WTC11 (cell line): ENCODE measurements at regions not wholly inside any gene's neighbourhood (a gene's known extent, or its start where the extent isn't known, plus 50 kb on each side); places are given as distances from the start of the nearest gene placed in this dataset.
A peak's percentile ranks its signal among the peaks of the same experiment; 100 is the strongest.
"Not testable (repeated sequence)": the region's sequence is repeated elsewhere in the genome, so short reads cannot be mapped to it uniquely, and the experiment has no call there.

Experiments
- ATAC-seq: fragments of 200-7000 bp; cut with Tn5 transposase; 2 replicates; pipeline ENCODE4 v1.10.0; 2021; ENCODE audit warnings: mild to moderate bottlenecking, moderate library complexity
- CTCF ChIA-PET: fragments of 300-600 bp; sonication (Branson Sonifier 250); formaldehyde crosslinking; loops from one replicate; lab custom pipeline; 2021; ENCODE audit warnings: antibody characterized with exemption; lab: Charles Lee
- POLR2A ChIA-PET: fragments of 350-600 bp; sonication (Branson Sonifier 250); formaldehyde crosslinking; loops from one replicate; lab custom pipeline; 2021; ENCODE audit warnings: antibody characterized with exemption; lab: Charles Lee
- DNase-seq: peaks from one replicate; pipeline ENCODE4 v3.0.0; 2021; ENCODE audit warnings: low spot score
- H3K27ac Mint-ChIP-seq: 2 replicates; pipeline ENCODE4 v1.8.0; 2021; ENCODE audit warnings: mixed read lengths
- H3K27me3 Mint-ChIP-seq: 2 replicates; pipeline ENCODE4 v1.8.0; 2021; ENCODE audit warnings: low read depth, mild to moderate bottlenecking, moderate library complexity, mixed read lengths
- H3K36me3 Mint-ChIP-seq: 2 replicates; pipeline ENCODE4 v1.8.0; 2021; ENCODE audit warnings: mixed read lengths
- H3K4me1 Mint-ChIP-seq: 2 replicates; pipeline ENCODE4 v1.8.0; 2022; ENCODE audit warnings: mixed read lengths
- H3K4me3 Mint-ChIP-seq: 2 replicates; pipeline ENCODE4 v1.8.0; 2021; ENCODE audit warnings: mild to moderate bottlenecking, moderate library complexity, mixed read lengths
- H3K9me3 Mint-ChIP-seq: 2 replicates; pipeline ENCODE4 v1.8.0; 2021; ENCODE audit warnings: mixed read lengths
- CDX4 ChIP-seq: fragments of 250-450 bp; sonication (Bioruptor Pico); IDR thresholded peaks from 2 replicates; pipeline ENCODE4 v1.9.0; 2021; ENCODE audit warnings: moderate library complexity, mild to moderate bottlenecking, inconsistent platforms, borderline replicate concordance
- CREM ChIP-seq: sonication (generic); formaldehyde crosslinking; IDR thresholded peaks from 2 replicates; pipeline ENCODE4 v1.8.1; 2022; ENCODE audit warnings: mild to moderate bottlenecking, missing genetic modification reagents, moderate library complexity
- ESRRA ChIP-seq: sonication (generic); formaldehyde crosslinking; IDR thresholded peaks from 2 replicates; pipeline ENCODE4 v1.8.1; 2022; ENCODE audit warnings: mild to moderate bottlenecking, missing genetic modification reagents, borderline replicate concordance
- HMGA2 ChIP-seq: fragments of 250-450 bp; sonication (Bioruptor Pico); IDR thresholded peaks from 2 replicates; pipeline ENCODE4 v1.4.0; 2021; ENCODE audit warnings: mild to moderate bottlenecking, moderate library complexity
- IRF2 ChIP-seq: sonication (generic); formaldehyde crosslinking; IDR thresholded peaks from 2 replicates; pipeline ENCODE4 v1.8.0; 2022; ENCODE audit warnings: low read depth, missing genetic modification reagents, borderline replicate concordance
- JAZF1 ChIP-seq: fragments of 250-450 bp; sonication (Bioruptor Pico); IDR thresholded peaks from 2 replicates; pipeline ENCODE4 v1.9.0; 2021; ENCODE audit warnings: moderate library complexity, mild to moderate bottlenecking, inconsistent platforms
- JUN ChIP-seq: sonication (generic); formaldehyde crosslinking; IDR thresholded peaks from 2 replicates; pipeline ENCODE4 v1.8.0; 2023; ENCODE audit warnings: mild to moderate bottlenecking, missing genetic modification reagents
- NFYB ChIP-seq: sonication (generic); formaldehyde crosslinking; conservative IDR thresholded peaks from 2 replicates; pipeline ENCODE4 v1.8.0; 2022; ENCODE audit warnings: low read depth, missing genetic modification reagents
- ZNF317 ChIP-seq: sonication (generic); formaldehyde crosslinking; IDR thresholded peaks from 2 replicates; pipeline ENCODE4 v1.8.1; 2023; ENCODE audit warnings: low read depth, mild to moderate bottlenecking, moderate library complexity, missing genetic modification reagents, borderline replicate concordance
- ZNF416 ChIP-seq: fragments of 250-450 bp; sonication (Bioruptor Pico); IDR thresholded peaks from 2 replicates; pipeline ENCODE4 v1.9.0; 2021; ENCODE audit warnings: mild to moderate bottlenecking, inconsistent platforms
- TF ChIP-seq, protein P1 (sequence below): sonication (generic); formaldehyde crosslinking; conservative IDR thresholded peaks from 2 replicates; pipeline ENCODE4 v1.8.1; 2023; ENCODE audit warnings: mild to moderate bottlenecking, low read depth, missing genetic modification reagents, moderate library complexity
- TF ChIP-seq, protein P2 (sequence below): sonication (generic); formaldehyde crosslinking; IDR thresholded peaks from 2 replicates; pipeline ENCODE4 v1.8.0; 2023; ENCODE audit warnings: missing genetic modification reagents
- TF ChIP-seq, protein P3 (sequence below): sonication (generic); formaldehyde crosslinking; IDR thresholded peaks from 2 replicates; pipeline ENCODE4 v1.8.1; 2023; ENCODE audit warnings: mild to moderate bottlenecking, moderate library complexity, missing genetic modification reagents
- TF ChIP-seq, protein P4 (sequence below): sonication (generic); formaldehyde crosslinking; IDR thresholded peaks from 2 replicates; pipeline ENCODE4 v1.8.1; 2022; ENCODE audit warnings: low read depth, mild to moderate bottlenecking, moderate library complexity, missing genetic modification reagents, borderline replicate concordance

- H3K4me3 Mint-ChIP-seq, DNase-seq, ATAC-seq, H3K36me3 Mint-ChIP-seq, H3K27ac Mint-ChIP-seq, CTCF ChIA-PET, H3K4me1 Mint-ChIP-seq, POLR2A ChIA-PET: not testable (repeated sequence)
- peak; percentile 91 for TF ChIP-seq HMGA2
- Mint-ChIP-seq H3K27me3 (peaks cover 84% of the 10 kb centered on the region), H3K9me3 (peaks cover 14% of the 10 kb centered on the region)
These were observed 310.9 kb upstream of the IZUMO3 start for GRCh38 chr9:24856601-24857000.

DNA sequence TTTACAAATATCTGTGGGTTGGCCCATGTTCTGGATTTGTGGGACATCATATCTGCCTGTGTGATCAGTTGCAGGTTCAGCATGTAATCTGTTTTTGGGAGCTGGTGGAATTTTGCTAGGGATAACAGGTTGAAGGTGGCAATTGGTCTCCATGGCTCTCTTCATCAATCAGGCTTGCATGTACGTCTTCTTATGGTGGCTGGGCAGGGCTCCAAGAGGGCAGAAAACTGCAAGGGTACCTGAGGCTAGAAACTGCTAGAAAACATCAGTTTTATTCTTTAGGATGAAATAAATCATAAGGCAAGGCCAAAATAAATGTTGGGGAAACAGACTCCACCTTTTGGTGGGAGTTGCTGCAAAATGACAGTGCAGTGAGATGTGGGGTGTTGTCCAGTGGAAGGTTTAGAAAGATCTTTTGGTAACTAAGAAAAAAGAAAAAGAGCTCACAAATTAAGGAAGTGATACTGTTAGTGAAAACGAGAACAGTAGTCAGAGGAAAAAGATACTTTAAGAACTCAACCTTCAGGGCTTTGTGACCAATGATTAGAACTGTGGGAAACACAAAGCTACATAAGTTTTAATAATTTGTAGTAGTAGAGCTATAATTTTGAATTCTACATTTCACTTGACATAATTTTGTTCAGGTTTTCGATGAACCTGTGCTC lies 300.7 kb upstream of the IZUMO3 start:
- Mint-ChIP-seq H3K4me3 (no peak overlapping the region), H3K4me1 (no peaks in the 10 kb centered on the region), H3K9me3 (no peaks in the 10 kb centered on the region), H3K27me3 (peaks cover 20% of the 10 kb centered on the region)
- CTCF ChIA-PET, result no interaction called here
- no peak for ATAC-seq
- no peak for TF ChIP-seq CDX4 (CRISPR knock-in tag)
- no peak for TF ChIP-seq JUN (CRISPR knock-in tag)
- TF ChIP-seq, protein P1, sequence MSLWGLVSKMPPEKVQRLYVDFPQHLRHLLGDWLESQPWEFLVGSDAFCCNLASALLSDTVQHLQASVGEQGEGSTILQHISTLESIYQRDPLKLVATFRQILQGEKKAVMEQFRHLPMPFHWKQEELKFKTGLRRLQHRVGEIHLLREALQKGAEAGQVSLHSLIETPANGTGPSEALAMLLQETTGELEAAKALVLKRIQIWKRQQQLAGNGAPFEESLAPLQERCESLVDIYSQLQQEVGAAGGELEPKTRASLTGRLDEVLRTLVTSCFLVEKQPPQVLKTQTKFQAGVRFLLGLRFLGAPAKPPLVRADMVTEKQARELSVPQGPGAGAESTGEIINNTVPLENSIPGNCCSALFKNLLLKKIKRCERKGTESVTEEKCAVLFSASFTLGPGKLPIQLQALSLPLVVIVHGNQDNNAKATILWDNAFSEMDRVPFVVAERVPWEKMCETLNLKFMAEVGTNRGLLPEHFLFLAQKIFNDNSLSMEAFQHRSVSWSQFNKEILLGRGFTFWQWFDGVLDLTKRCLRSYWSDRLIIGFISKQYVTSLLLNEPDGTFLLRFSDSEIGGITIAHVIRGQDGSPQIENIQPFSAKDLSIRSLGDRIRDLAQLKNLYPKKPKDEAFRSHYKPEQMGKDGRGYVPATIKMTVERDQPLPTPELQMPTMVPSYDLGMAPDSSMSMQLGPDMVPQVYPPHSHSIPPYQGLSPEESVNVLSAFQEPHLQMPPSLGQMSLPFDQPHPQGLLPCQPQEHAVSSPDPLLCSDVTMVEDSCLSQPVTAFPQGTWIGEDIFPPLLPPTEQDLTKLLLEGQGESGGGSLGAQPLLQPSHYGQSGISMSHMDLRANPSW (CRISPR knock-in tag), result no peak
- no peak for TF ChIP-seq NFYB (CRISPR knock-in tag)
- TF ChIP-seq ZNF317 (CRISPR knock-in tag), result no peak
- no peak for TF ChIP-seq ZNF416
- no peak for TF ChIP-seq JAZF1 (CRISPR knock-in tag)
- TF ChIP-seq, protein P2, sequence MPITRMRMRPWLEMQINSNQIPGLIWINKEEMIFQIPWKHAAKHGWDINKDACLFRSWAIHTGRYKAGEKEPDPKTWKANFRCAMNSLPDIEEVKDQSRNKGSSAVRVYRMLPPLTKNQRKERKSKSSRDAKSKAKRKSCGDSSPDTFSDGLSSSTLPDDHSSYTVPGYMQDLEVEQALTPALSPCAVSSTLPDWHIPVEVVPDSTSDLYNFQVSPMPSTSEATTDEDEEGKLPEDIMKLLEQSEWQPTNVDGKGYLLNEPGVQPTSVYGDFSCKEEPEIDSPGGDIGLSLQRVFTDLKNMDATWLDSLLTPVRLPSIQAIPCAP (CRISPR knock-in tag), result no peak
- no peak for TF ChIP-seq CREM (CRISPR knock-in tag)
- TF ChIP-seq, all 79 proteins: peak for 0
- Mint-ChIP-seq H3K36me3 (no peaks in the 10 kb centered on the region), H3K27ac (no peak overlapping the region)
- POLR2A ChIA-PET, result no interaction called here
- DNase-seq, result no peak

DNA sequence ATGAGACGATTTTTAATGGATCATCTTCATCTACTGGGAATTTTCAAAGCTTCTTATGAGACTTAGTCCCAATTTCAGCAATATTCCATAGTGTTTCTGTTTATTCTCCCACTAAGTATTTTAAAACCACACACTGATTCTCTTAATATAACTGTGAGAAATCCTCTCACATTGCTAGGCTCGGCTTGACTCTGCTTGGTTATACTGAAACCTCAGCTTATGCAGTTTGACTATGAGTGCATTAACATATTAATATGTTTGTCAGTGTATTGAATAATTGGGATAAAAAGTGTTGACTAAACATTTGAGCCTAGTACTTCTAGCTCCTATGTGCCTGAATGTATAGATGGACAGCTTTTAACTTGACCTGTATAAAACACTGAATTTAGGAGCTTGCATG lies 298.5 kb upstream of the IZUMO3 start:
- POLR2A ChIA-PET, result no interaction called here
- no peak for ATAC-seq
- Mint-ChIP-seq H3K36me3 (no peaks in the 10 kb centered on the region), H3K4me1 (no peaks in the 10 kb centered on the region), H3K9me3 (no peaks in the 10 kb centered on the region), H3K4me3 (no peak overlapping the region), H3K27ac (no peak overlapping the region), H3K27me3 (peaks cover 6% of the 10 kb centered on the region)
- CTCF ChIA-PET, result no interaction called here
- TF ChIP-seq, protein P3, sequence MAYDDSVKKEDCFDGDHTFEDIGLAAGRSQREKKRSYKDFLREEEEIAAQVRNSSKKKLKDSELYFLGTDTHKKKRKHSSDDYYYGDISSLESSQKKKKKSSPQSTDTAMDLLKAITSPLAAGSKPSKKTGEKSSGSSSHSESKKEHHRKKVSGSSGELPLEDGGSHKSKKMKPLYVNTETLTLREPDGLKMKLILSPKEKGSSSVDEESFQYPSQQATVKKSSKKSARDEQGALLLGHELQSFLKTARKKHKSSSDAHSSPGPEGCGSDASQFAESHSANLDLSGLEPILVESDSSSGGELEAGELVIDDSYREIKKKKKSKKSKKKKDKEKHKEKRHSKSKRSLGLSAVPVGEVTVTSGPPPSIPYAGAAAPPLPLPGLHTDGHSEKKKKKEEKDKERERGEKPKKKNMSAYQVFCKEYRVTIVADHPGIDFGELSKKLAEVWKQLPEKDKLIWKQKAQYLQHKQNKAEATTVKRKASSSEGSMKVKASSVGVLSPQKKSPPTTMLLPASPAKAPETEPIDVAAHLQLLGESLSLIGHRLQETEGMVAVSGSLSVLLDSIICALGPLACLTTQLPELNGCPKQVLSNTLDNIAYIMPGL (CRISPR knock-in tag), result no peak
- TF ChIP-seq ESRRA (CRISPR knock-in tag) (no peak), IRF2 (CRISPR knock-in tag) (no peak), JUN (CRISPR knock-in tag) (no peak)
- TF ChIP-seq, protein P4, sequence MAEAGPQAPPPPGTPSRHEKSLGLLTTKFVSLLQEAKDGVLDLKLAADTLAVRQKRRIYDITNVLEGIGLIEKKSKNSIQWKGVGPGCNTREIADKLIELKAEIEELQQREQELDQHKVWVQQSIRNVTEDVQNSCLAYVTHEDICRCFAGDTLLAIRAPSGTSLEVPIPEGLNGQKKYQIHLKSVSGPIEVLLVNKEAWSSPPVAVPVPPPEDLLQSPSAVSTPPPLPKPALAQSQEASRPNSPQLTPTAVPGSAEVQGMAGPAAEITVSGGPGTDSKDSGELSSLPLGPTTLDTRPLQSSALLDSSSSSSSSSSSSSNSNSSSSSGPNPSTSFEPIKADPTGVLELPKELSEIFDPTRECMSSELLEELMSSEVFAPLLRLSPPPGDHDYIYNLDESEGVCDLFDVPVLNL (CRISPR knock-in tag), result no peak
- no peak for DNase-seq
